ENCODE measurements at regions not wholly inside any gene's neighbourhood (a gene's known extent, or its start where the extent isn't known, plus 50 kb on each side); places are given as distances from the start of the nearest gene placed in this dataset.

GRCh38 chr2:192377173-192377572 is 182.4 kb upstream of the TMEFF2 start:
- intact Hi-C loops (cut with micrococcal nuclease): no loop called here
- Histone ChIP-seq H3K9me3 (ENCODE audit: control extremely low read depth in 1 of 3, control insufficient read depth in 2 of 3, insufficient read depth in 1 of 3, low read length in 2 of 3) (no peaks in the 10 kb centered on the region), H3K36me3 (replicated peaks in 1 of 2; ENCODE audit: control extremely low read depth in 1 of 2, control insufficient read depth in 1 of 2, extremely low read depth in 1 of 2, insufficient read depth in 2 of 2, low read length in 1 of 2) (no peaks in the 10 kb centered on the region), H3K27me3 (replicated peaks in 1 of 4; ENCODE audit: control extremely low read depth in 1 of 4, control insufficient read depth in 3 of 4, insufficient read depth in 4 of 4, low read length in 3 of 4) (no peaks in the 10 kb centered on the region), H3K79me2 (ENCODE audit: control insufficient read depth, insufficient read depth, low read length) (no peaks in the 10 kb centered on the region), H3K4me2 (replicated peaks; ENCODE audit: low read depth, low read length, poor library complexity, severe bottlenecking) (no peak overlapping the region), H3K27ac (ENCODE audit: low read length in 2 of 2) (no peak overlapping the region), H3K9ac (ENCODE audit: low read length) (no peak overlapping the region), H3K4me3 (ENCODE audit: control extremely low read depth in 1 of 5, extremely low read depth in 1 of 5, insufficient read depth in 1 of 5, low read depth in 2 of 5, low read length in 4 of 5) (no peak overlapping the region), H3K4me1 (ENCODE audit: control insufficient read depth in 2 of 2, insufficient read depth in 2 of 2, low read length in 2 of 2) (no peaks in the 10 kb centered on the region), H4K20me1 (ENCODE audit: control insufficient read depth, insufficient read depth, low read length, poor library complexity, severe bottlenecking) (no peaks in the 10 kb centered on the region), H2AFZ (ENCODE audit: insufficient read depth, low read depth, low read length, poor library complexity, severe bottlenecking) (no peak overlapping the region)
- H3K9me3 Mint-ChIP-seq (ENCODE audit: insufficient read depth): no peaks in the 10 kb centered on the region
- no peak for TF ChIP-seq EZH2 (IDR thresholded peaks at IDR 0.05; ENCODE audit: borderline replicate concordance, insufficient read depth, low read depth, low read length, poor library complexity, severe bottlenecking)
- no peak for TF ChIP-seq CTCF (IDR thresholded peaks at IDR 0.05)
- no peak overlapping the region for H3K4me3 Mint-ChIP-seq
- ChIA-PET POLR2A (no interaction called here), CTCF (no interaction called here)
- no peak for DNase-seq
- no peaks in the 10 kb centered on the region for H3K27me3 Mint-ChIP-seq
- H3K4me1 Mint-ChIP-seq: no peaks in the 10 kb centered on the region
- no peak overlapping the region for H3K27ac Mint-ChIP-seq
- ATAC-seq (ENCODE audit: low read depth): no peak

DNA sequence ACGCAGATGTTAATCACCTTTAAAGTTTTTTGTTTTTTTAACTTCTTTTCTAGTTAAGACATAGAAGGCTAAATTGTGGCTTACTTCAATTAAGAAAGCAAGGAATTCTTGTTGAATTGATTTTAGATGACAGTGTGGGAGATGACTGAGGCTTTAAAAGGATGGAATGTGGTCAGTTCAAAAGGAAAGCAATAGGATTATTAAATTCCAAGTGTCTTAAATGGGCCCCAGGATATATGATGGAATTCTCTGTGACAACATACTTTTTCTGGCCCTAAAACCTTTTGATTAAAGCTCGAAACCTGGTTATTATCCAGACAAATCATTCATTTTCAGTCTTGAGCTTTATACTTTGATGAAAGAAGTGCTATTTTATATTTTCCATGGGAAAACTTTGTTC is 179.0 kb upstream of the TMEFF2 start:
- H3K9me3 Mint-ChIP-seq (ENCODE audit: insufficient read depth): no peaks in the 10 kb centered on the region
- no peak for ATAC-seq (ENCODE audit: low read depth)

More for the DNA sequence above, 179.0 kb upstream of the TMEFF2 start:
- intact Hi-C loops (cut with micrococcal nuclease): no loop called here
- no peaks in the 10 kb centered on the region for H3K27me3 Mint-ChIP-seq
- H3K27ac ChIP-seq (ENCODE audit: low read length in 2 of 2): no peak overlapping the region
- no peaks in the 10 kb centered on the region for H3K27me3 ChIP-seq (replicated peaks in 1 of 4; ENCODE audit: control extremely low read depth in 1 of 4, control insufficient read depth in 3 of 4, insufficient read depth in 4 of 4, low read length in 3 of 4)
- TF ChIP-seq CTCF (IDR thresholded peaks at IDR 0.05) (no peak), EZH2 (IDR thresholded peaks at IDR 0.05; ENCODE audit: borderline replicate concordance, insufficient read depth, low read depth, low read length, poor library complexity, severe bottlenecking) (no peak)
- DNase-seq: no peak
- ChIA-PET POLR2A (no interaction called here), CTCF (no interaction called here)
- WGBS (ENCODE audit: insufficient coverage): no CpG with 5 or more reads among the region's 2 CpGs
- no peak overlapping the region for H3K4me3 ChIP-seq (ENCODE audit: control extremely low read depth in 1 of 5, extremely low read depth in 1 of 5, insufficient read depth in 1 of 5, low read depth in 2 of 5, low read length in 4 of 5)
- H4K20me1 ChIP-seq (ENCODE audit: control insufficient read depth, insufficient read depth, low read length, poor library complexity, severe bottlenecking): no peaks in the 10 kb centered on the region
- H3K79me2 ChIP-seq (ENCODE audit: control insufficient read depth, insufficient read depth, low read length): no peaks in the 10 kb centered on the region
- no peaks in the 10 kb centered on the region for H3K4me1 Mint-ChIP-seq
- H3K27ac Mint-ChIP-seq: no peak overlapping the region
- no peaks in the 10 kb centered on the region for H3K4me1 ChIP-seq (ENCODE audit: control insufficient read depth in 2 of 2, insufficient read depth in 2 of 2, low read length in 2 of 2)
- H3K9ac ChIP-seq (ENCODE audit: low read length): no peak overlapping the region
- H2AFZ ChIP-seq (ENCODE audit: insufficient read depth, low read depth, low read length, poor library complexity, severe bottlenecking): no peak overlapping the region
- H3K36me3 ChIP-seq (replicated peaks in 1 of 2; ENCODE audit: control extremely low read depth in 1 of 2, control insufficient read depth in 1 of 2, extremely low read depth in 1 of 2, insufficient read depth in 2 of 2, low read length in 1 of 2): no peaks in the 10 kb centered on the region
- H3K4me2 ChIP-seq (replicated peaks; ENCODE audit: low read depth, low read length, poor library complexity, severe bottlenecking): no peak overlapping the region
- H3K4me3 Mint-ChIP-seq: no peak overlapping the region
- H3K9me3 ChIP-seq (ENCODE audit: control extremely low read depth in 1 of 3, control insufficient read depth in 2 of 3, insufficient read depth in 1 of 3, low read length in 2 of 3): no peaks in the 10 kb centered on the region

Data from B cell (primary cell).